H1 (cell line): ENCODE measurements at regions not wholly inside any gene's neighbourhood (a gene's known extent, or its start where the extent isn't known, plus 50 kb on each side); places are given as distances from the start of the nearest gene placed in this dataset.
"Not testable (repeated sequence)": the region's sequence is repeated elsewhere in the genome, so short reads cannot be mapped to it uniquely, and the experiment has no call there.

Experiments used
- EZH2 ChIP-seq: fragments of 200-600 bp; sonication (generic); IDR thresholded peaks from 2 replicates; pipeline ENCODE4 v1.7.1; 2012; ENCODE audit warnings: low read depth, mild to moderate bottlenecking, moderate library complexity, low read length, inconsistent platforms; ENCODE audit not compliant: severe bottlenecking
- POLR2AphosphoS5 ChIP-seq: IDR thresholded peaks from 2 replicates; pipeline ENCODE4 v1.6.1; 2011; ENCODE audit warnings: low read depth, low read length
- RAD21 ChIP-seq, 2 experiments: IDR thresholded peaks in 1 of 2; conservative IDR thresholded peaks in 1 of 2; 2 replicates each; pipeline ENCODE4 v1.6.1; 2011; ENCODE audit warnings: low read depth in 2 of 2, low read length in 2 of 2, improper control_type of control experiment in 1 of 2, inconsistent platforms in 1 of 2, mild to moderate bottlenecking in 1 of 2, moderate library complexity in 1 of 2
- RXRA ChIP-seq: IDR thresholded peaks from 2 replicates; pipeline ENCODE4 v1.6.1; 2011; ENCODE audit warnings: low read depth, mild to moderate bottlenecking, low read length, moderate library complexity; ENCODE audit not compliant: insufficient read depth
- SIN3A ChIP-seq, 2 experiments: IDR thresholded peaks in 1 of 2; conservative IDR thresholded peaks in 1 of 2; 2 replicates each; pipeline ENCODE4 v1.6.1; 2011 to 2012; ENCODE audit warnings: low read length in 2 of 2, improper control_type of control experiment in 1 of 2, low read depth in 1 of 2, mild to moderate bottlenecking in 1 of 2
- SIX5 ChIP-seq: IDR thresholded peaks from 2 replicates; pipeline ENCODE4 v1.6.1; 2011; ENCODE audit warnings: mild to moderate bottlenecking, low read depth, low read length
- TF ChIP-seq, protein P1 (sequence below), 3 experiments: IDR thresholded peaks; 1 replicate in 2 of 3; 2 replicates in 1 of 3; pipeline versions ENCODE4 v1.5.1 to v1.6.1; 2011; ENCODE audit warnings: low read length in 3 of 3, mild to moderate bottlenecking in 3 of 3, inconsistent platforms in 2 of 3, low read depth in 1 of 3, moderate library complexity in 1 of 3; ENCODE audit not compliant: insufficient read depth in 1 of 3; ENCODE audit errors: control extremely low read depth in 1 of 3

DNA sequence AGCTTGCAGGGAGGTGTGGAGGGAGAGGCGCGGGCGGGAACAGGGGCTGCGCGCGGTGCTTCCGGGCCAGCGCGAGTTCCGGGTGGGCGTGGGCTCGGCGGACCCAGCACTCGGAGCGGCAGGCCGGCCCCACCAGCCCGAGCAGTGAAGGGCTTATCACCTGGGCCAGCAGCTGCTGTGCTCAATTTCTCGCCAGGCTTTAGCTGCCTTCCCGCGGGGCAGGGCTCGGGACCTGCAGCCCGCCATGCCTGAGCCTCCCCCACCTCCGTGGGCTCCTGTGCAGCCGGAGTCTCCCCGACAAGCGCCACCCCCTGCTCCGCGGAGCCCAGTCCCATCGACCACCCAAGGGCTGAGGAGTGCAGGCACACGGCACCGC is 102.2 kb upstream of the ETV6 start:
- TF ChIP-seq EZH2; SIN3A (conservative IDR thresholded peaks at IDR 0.05 in 1 of 2, IDR thresholded peaks at IDR 0.05 in 1 of 2; ENCODE audit: low read depth in 1 of 2, low read length in 2 of 2); RAD21 (IDR thresholded peaks at IDR 0.05 in 1 of 2, conservative IDR thresholded peaks at IDR 0.05 in 1 of 2; ENCODE audit: low read depth in 2 of 2, low read length in 2 of 2); RXRA; POLR2AphosphoS5; SIX5: not testable (repeated sequence)
- TF ChIP-seq, protein P1, sequence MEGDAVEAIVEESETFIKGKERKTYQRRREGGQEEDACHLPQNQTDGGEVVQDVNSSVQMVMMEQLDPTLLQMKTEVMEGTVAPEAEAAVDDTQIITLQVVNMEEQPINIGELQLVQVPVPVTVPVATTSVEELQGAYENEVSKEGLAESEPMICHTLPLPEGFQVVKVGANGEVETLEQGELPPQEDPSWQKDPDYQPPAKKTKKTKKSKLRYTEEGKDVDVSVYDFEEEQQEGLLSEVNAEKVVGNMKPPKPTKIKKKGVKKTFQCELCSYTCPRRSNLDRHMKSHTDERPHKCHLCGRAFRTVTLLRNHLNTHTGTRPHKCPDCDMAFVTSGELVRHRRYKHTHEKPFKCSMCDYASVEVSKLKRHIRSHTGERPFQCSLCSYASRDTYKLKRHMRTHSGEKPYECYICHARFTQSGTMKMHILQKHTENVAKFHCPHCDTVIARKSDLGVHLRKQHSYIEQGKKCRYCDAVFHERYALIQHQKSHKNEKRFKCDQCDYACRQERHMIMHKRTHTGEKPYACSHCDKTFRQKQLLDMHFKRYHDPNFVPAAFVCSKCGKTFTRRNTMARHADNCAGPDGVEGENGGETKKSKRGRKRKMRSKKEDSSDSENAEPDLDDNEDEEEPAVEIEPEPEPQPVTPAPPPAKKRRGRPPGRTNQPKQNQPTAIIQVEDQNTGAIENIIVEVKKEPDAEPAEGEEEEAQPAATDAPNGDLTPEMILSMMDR (IDR thresholded peaks at IDR 0.05; ENCODE audit: control extremely low read depth in 1 of 3, insufficient read depth in 1 of 3, low read depth in 1 of 3, low read length in 3 of 3) = not testable (repeated sequence)
